ENCODE measurements at regions not wholly inside any gene's neighbourhood (a gene's known extent, or its start where the extent isn't known, plus 50 kb on each side); places are given as distances from the start of the nearest gene placed in this dataset.

DNA sequence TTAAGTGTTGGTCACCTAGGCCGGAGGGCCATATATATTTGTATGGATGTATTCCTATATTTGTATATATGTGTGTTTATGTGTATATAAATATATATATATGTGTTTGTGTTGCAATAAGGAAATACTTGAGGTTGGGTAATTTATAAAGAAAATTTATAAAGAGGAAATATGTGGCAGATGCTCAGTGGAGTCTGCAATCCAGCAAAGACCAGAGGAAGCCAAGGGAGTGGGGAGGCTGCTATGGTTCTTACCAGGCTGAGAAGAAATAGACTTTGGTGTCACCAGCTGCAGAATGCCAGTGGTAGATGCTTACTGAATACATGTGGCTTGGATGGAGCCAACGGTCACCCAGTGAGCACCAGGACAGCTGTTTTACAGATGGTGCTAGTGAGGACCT is 97.4 kb upstream of the ELOVL5 start:
- ChIA-PET POLR2A (ENCODE audit: low non-redundant PET) (no interaction called here), CTCF (no interaction called here)
- DNase-seq (ENCODE audit: low spot score) = no peak
- Histone ChIP-seq H3K27me3 (replicated peaks; ENCODE audit: insufficient read depth, low read depth, low read length, poor library complexity) (no peaks in the 10 kb centered on the region), H3K4me1 (ENCODE audit: insufficient read depth, low read length, poor library complexity, severe bottlenecking) (no peaks in the 10 kb centered on the region), H3K9me3 (ENCODE audit: low read depth, low read length, poor library complexity, severe bottlenecking) (no peaks in the 10 kb centered on the region), H3K4me3 (ENCODE audit: low read depth, low read length, poor library complexity, severe bottlenecking) (no peak overlapping the region), H3K27ac (ENCODE audit: low read depth, low read length, poor library complexity, severe bottlenecking) (no peak overlapping the region), H3K36me3 (ENCODE audit: insufficient read depth, low read length, poor library complexity, severe bottlenecking) (no peaks in the 10 kb centered on the region)
- no TSS peak for BruUV-seq (replicated peaks)
- TF ChIP-seq, protein P1, sequence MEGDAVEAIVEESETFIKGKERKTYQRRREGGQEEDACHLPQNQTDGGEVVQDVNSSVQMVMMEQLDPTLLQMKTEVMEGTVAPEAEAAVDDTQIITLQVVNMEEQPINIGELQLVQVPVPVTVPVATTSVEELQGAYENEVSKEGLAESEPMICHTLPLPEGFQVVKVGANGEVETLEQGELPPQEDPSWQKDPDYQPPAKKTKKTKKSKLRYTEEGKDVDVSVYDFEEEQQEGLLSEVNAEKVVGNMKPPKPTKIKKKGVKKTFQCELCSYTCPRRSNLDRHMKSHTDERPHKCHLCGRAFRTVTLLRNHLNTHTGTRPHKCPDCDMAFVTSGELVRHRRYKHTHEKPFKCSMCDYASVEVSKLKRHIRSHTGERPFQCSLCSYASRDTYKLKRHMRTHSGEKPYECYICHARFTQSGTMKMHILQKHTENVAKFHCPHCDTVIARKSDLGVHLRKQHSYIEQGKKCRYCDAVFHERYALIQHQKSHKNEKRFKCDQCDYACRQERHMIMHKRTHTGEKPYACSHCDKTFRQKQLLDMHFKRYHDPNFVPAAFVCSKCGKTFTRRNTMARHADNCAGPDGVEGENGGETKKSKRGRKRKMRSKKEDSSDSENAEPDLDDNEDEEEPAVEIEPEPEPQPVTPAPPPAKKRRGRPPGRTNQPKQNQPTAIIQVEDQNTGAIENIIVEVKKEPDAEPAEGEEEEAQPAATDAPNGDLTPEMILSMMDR (conservative IDR thresholded peaks at IDR 0.05; ENCODE audit: low read depth, low read length) = no peak
- no peak for TF ChIP-seq EZH2 (IDR thresholded peaks at IDR 0.05; ENCODE audit: borderline replicate concordance, low read depth, low read length, poor library complexity, severe bottlenecking)
- intact Hi-C loops (cut with micrococcal nuclease; ENCODE audit: unreplicated experiment) = no loop called here

DNA sequence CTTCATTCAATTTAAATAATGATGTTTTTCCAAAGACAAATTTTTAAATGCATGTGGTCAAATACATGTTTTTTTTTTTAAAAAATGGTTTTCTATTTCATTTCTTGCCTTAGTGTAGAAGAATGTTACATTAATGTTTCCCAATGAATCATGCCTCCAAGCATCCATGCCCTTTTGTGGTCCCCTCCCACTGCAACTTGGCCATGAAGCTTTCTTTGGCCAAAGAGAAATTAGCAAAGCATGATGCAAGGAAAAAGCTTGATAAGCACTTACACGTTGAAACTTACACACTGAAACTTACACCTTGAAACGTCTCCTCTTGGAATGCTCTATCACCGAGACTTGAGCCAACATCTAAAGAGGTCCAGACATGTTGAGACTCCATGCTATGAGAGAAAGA is 93.0 kb upstream of the ELOVL5 start:
- TF ChIP-seq, protein P1 (conservative IDR thresholded peaks at IDR 0.05; ENCODE audit: low read depth, low read length) = no peak
- TF ChIP-seq EZH2 (IDR thresholded peaks at IDR 0.05; ENCODE audit: borderline replicate concordance, low read depth, low read length, poor library complexity, severe bottlenecking) = no peak
- H3K27ac ChIP-seq (ENCODE audit: low read depth, low read length, poor library complexity, severe bottlenecking) = no peak overlapping the region
- no peaks in the 10 kb centered on the region for H3K27me3 ChIP-seq (replicated peaks; ENCODE audit: insufficient read depth, low read depth, low read length, poor library complexity)
- no peak for DNase-seq (ENCODE audit: low spot score)
- ChIA-PET POLR2A (ENCODE audit: low non-redundant PET) (no interaction called here), CTCF (no interaction called here)
- intact Hi-C loops (cut with micrococcal nuclease; ENCODE audit: unreplicated experiment) = no loop called here
- no peaks in the 10 kb centered on the region for H3K9me3 ChIP-seq (ENCODE audit: low read depth, low read length, poor library complexity, severe bottlenecking)
- H3K4me3 ChIP-seq (ENCODE audit: low read depth, low read length, poor library complexity, severe bottlenecking) = no peak overlapping the region
- no TSS peak for BruUV-seq (replicated peaks)
- H3K4me1 ChIP-seq (ENCODE audit: insufficient read depth, low read length, poor library complexity, severe bottlenecking) = no peaks in the 10 kb centered on the region
- no peaks in the 10 kb centered on the region for H3K36me3 ChIP-seq (ENCODE audit: insufficient read depth, low read length, poor library complexity, severe bottlenecking)

DNA sequence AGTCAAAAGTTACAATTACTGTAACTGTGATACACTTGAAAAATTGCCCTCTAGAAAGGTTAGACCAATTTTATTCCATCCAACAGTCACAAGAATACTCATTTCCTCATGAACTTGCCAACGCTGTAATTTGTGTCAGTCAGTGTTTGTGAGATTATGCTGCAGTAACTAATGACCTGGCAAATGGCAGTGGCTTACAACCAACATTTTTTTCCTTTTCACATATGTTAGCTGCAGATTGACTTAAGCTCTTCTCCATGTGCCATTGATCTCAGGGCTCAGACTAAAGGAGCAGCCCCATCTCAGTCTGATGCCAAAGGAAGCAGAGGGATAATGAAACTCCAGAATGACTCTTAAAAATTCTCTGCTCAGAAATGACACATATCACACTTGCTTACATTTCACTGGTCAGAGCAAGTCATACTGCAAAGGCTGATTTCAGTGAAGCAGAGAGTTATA is 92.3 kb upstream of the ELOVL5 start:
- Histone ChIP-seq H3K9me3 (ENCODE audit: low read depth, low read length, poor library complexity, severe bottlenecking) (no peaks in the 10 kb centered on the region), H3K36me3 (ENCODE audit: insufficient read depth, low read length, poor library complexity, severe bottlenecking) (no peaks in the 10 kb centered on the region), H3K4me3 (ENCODE audit: low read depth, low read length, poor library complexity, severe bottlenecking) (no peak overlapping the region), H3K27me3 (replicated peaks; ENCODE audit: insufficient read depth, low read depth, low read length, poor library complexity) (no peaks in the 10 kb centered on the region), H3K27ac (ENCODE audit: low read depth, low read length, poor library complexity, severe bottlenecking) (no peak overlapping the region), H3K4me1 (ENCODE audit: insufficient read depth, low read length, poor library complexity, severe bottlenecking) (no peaks in the 10 kb centered on the region)
- POLR2A ChIA-PET (ENCODE audit: low non-redundant PET) = no interaction called here
- TF ChIP-seq, protein P1 (conservative IDR thresholded peaks at IDR 0.05; ENCODE audit: low read depth, low read length) = no peak
- TF ChIP-seq EZH2 (IDR thresholded peaks at IDR 0.05; ENCODE audit: borderline replicate concordance, low read depth, low read length, poor library complexity, severe bottlenecking) = no peak
- CTCF ChIA-PET = interaction anchor here (0.5 kb wide), 1 partner anchor 267 kb away, joined by 5 read pairs; no protein-coding TSS in a partner anchor
- intact Hi-C loops (cut with micrococcal nuclease; ENCODE audit: unreplicated experiment) = no loop called here
- BruUV-seq (replicated peaks) = no TSS peak
- no peak for DNase-seq (ENCODE audit: low spot score)
